Calu3 (cell line): ENCODE measurements at regions not wholly inside any gene's neighbourhood (a gene's known extent, or its start where the extent isn't known, plus 50 kb on each side); places are given as distances from the start of the nearest gene placed in this dataset.

Source experiments
- BruUV-seq: library from RNA; stranded (reverse); fragments of 400-500 nt; replicated peaks from 2 replicates; lab custom pipeline; 2021; lab: Mats Ljungman, UMichigan
- CTCF ChIA-PET: fragments of 300-600 bp; sonication (Branson Sonifier 250); formaldehyde crosslinking; loops from one replicate; lab custom pipeline; 2022; ENCODE audit warnings: antibody characterized with exemption; lab: Charles Lee
- DNase-seq: peaks from one replicate; pipeline ENCODE4 v3.0.0; 2022
- H3K27ac Mint-ChIP-seq: one replicate; pipeline ENCODE4 v1.8.0; 2022; ENCODE audit warnings: mixed read lengths; ENCODE audit not compliant: unreplicated experiment
- H3K27me3 Mint-ChIP-seq: one replicate; pipeline ENCODE4 v1.8.0; 2022; ENCODE audit warnings: mixed read lengths; ENCODE audit not compliant: unreplicated experiment
- H3K36me3 Mint-ChIP-seq: one replicate; pipeline ENCODE4 v1.8.0; 2022; ENCODE audit warnings: mild to moderate bottlenecking, moderate library complexity, mixed read lengths; ENCODE audit not compliant: insufficient read depth, unreplicated experiment
- H3K4me1 Mint-ChIP-seq: one replicate; pipeline ENCODE4 v1.8.0; 2022; ENCODE audit warnings: mild to moderate bottlenecking, low read depth, mixed read lengths; ENCODE audit not compliant: unreplicated experiment
- H3K4me3 Mint-ChIP-seq: one replicate; pipeline ENCODE4 v1.8.0; 2022; ENCODE audit warnings: mild to moderate bottlenecking, low read depth, moderate library complexity, mixed read lengths; ENCODE audit not compliant: unreplicated experiment
- H3K9me3 Mint-ChIP-seq: one replicate; pipeline ENCODE4 v1.8.0; 2022; ENCODE audit warnings: low read depth, mixed read lengths; ENCODE audit not compliant: unreplicated experiment
- CTCF ChIP-seq: fragments of 200-600 bp; IDR thresholded peaks from one replicate; pipeline ENCODE4 v1.8.0; 2022; ENCODE audit warnings: antibody characterized with exemption; ENCODE audit not compliant: unreplicated experiment
- intact Hi-C: fragments of 100-400 bp; cut with micrococcal nuclease; formaldehyde crosslinking; loops from one replicate; pipeline ENCODE4 v1.10.0; 2022; ENCODE audit not compliant: unreplicated experiment

GRCh38 chr1:60922304-60922703 is 160.1 kb upstream of the NFIA start:
- Mint-ChIP-seq H3K9me3 (no peaks in the 10 kb centered on the region), H3K4me1 (peaks cover 19% of the 10 kb centered on the region), H3K27me3 (no peaks in the 10 kb centered on the region), H3K36me3 (no peaks in the 10 kb centered on the region), H3K27ac (no peak overlapping the region), H3K4me3 (no peak overlapping the region)
- CTCF ChIA-PET, result no interaction called here
- no peak for DNase-seq
- BruUV-seq, result no TSS peak
- no peak for TF ChIP-seq CTCF
- intact Hi-C loops, result no loop called here

GRCh38 chr1:60921175-60921574 is 161.2 kb upstream of the NFIA start:
- no peak for TF ChIP-seq CTCF
- DNase-seq, result no peak
- Mint-ChIP-seq H3K4me3 (no peak overlapping the region), H3K27ac (no peak overlapping the region), H3K27me3 (no peaks in the 10 kb centered on the region), H3K36me3 (no peaks in the 10 kb centered on the region), H3K9me3 (no peaks in the 10 kb centered on the region), H3K4me1 (peaks cover 19% of the 10 kb centered on the region)
- CTCF ChIA-PET, result interaction anchor here (0.7 kb wide), 1 partner anchor 158 kb away, joined by 3 read pairs; no protein-coding TSS in a partner anchor
- intact Hi-C loops, result no loop called here
- no TSS peak for BruUV-seq

GRCh38 chr1:60920561-60920960 is 161.8 kb upstream of the NFIA start:
- Mint-ChIP-seq H3K4me3 (no peak overlapping the region), H3K27ac (no peak overlapping the region), H3K36me3 (no peaks in the 10 kb centered on the region), H3K9me3 (no peaks in the 10 kb centered on the region), H3K27me3 (no peaks in the 10 kb centered on the region), H3K4me1 (peaks cover 19% of the 10 kb centered on the region)
- intact Hi-C loops, result no loop called here
- DNase-seq, result no peak
- no peak for TF ChIP-seq CTCF
- CTCF ChIA-PET, result no interaction called here
- no TSS peak for BruUV-seq

GRCh38 chr1:60918867-60919266 is 163.5 kb upstream of the NFIA start:
- no peak for DNase-seq
- H3K27ac Mint-ChIP-seq, result no peak overlapping the region
- H3K4me1 Mint-ChIP-seq, result peaks cover 3% of the 10 kb centered on the region
- no peaks in the 10 kb centered on the region for H3K27me3 Mint-ChIP-seq
- TF ChIP-seq CTCF, result no peak
- no TSS peak for BruUV-seq
- H3K36me3 Mint-ChIP-seq, result no peaks in the 10 kb centered on the region
- intact Hi-C loops, result no loop called here
- no peak overlapping the region for H3K4me3 Mint-ChIP-seq
- H3K9me3 Mint-ChIP-seq, result no peaks in the 10 kb centered on the region
- CTCF ChIA-PET, result no interaction called here
